Embryonic facial prominence (tissue), 1 donor: ENCODE measurements at regions not wholly inside any gene's neighbourhood (a gene's known extent, or its start where the extent isn't known, plus 50 kb on each side); places are given as distances from the start of the nearest gene placed in this dataset.
"Not testable (repeated sequence)": the region's sequence is repeated elsewhere in the genome, so short reads cannot be mapped to it uniquely, and the experiment has no call there.

Experiments used
- DNase-seq: peaks from one replicate; pipeline ENCODE4 v3.0.0-alpha.2; 2016; ENCODE audit errors: extremely low spot score

DNA sequence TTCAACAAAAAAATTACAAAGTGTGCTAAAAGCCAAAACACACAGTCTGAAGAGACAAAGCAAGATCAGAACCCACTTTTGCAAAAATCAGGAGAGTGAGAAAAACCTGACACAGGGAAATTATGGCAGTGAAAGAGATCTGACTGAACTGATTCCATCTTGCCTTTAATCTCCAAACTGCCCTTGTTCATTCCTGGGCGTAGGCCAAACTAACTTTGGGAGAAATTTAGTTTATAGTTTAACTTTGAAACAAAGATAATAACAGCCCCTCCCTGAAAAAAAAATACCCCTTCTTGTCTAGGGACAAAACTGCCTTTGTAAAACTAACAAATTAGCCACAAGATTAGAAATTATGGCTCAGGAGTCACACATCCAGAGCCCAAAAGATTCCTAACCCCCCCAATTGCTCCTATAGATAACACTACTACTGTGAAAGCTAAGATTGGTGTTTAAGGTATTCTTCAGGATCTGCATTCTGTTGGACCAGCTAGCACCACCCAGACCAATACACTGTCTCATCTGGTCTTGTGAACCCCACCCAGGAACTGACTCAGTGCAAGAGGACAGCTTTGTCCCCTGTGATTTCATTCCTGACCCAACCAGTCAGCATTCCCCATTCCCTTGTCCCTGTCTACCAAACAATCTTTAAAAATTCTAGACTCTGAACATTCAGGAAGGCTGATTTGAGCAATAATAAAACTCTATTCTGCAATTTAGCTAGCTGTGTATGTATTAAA lies 226.1 kb upstream of the SH3BP4 start:
- DNase-seq, result no peak

GRCh38 chr2:234724850-234725249 lies 227.0 kb upstream of the SH3BP4 start:
- DNase-seq, result no peak

DNA sequence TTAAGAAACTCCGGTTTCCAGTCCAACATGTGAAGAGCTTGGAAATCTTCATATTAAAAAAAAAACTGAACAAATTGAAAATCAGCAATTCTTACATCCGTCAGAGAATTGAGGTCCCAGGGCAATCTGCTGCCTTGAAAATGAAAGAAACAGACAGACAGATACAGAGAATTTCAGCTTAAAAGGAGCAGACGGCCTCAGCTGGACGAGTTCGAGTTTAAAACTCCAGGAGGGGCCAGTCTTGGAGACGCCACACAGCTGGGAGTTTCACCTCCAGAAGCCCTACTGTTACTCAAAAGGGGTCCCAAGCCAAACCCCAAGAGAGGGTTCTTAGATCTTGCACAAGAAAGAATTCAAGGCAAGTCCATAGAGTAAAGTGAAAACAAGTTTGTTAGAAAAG lies 226.5 kb upstream of the ARL4C start:
- no peak for DNase-seq

DNA sequence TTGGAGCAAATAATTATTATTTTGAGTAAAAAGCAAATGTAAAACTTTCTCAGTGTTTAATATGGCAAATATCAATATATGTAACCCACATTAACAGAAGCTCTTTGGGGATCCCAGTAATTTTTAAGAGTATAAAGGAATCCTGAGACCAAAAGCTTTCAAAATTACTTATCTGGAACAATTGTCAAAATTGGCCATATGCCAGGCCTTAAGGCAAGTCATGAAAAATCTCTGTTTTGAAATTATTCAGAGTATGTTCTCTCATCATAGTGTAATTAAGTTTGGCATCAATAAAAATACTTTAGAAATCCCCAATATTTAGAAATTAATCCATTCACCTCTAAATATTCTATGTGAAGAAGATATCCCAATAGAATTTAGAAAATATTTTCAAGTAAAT lies 225.3 kb upstream of the ARL4C start:
- DNase-seq, result no peak

DNA sequence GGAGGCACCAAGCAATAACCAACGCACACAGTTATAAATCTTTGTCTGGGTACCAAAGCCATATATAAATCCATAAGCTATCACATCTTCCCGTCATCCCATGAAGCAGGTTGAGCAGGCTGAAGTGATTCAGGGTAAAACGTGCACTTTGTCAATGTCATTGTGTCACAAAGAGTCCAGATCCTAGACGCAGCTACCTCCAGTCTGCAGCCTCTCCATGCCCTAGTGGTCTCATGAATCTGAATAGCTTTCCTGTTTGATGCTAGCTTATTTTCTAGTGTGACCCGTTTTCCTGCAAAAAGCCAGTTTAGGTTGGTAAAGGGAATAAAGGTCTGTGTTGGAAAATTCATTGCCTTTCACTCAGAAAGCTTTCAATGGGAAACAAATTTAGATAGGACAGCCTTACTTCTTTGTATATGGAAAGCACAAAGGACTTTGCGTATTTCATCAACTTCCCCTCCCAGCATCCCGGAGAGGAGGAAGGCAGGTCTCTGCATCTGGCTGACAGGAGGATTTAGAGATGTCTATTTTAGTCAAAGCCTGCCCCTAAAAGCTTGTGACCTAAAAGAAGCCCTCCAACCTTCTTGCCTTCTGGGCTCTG lies 222.3 kb upstream of the ARL4C start:
- DNase-seq, result no peak

DNA sequence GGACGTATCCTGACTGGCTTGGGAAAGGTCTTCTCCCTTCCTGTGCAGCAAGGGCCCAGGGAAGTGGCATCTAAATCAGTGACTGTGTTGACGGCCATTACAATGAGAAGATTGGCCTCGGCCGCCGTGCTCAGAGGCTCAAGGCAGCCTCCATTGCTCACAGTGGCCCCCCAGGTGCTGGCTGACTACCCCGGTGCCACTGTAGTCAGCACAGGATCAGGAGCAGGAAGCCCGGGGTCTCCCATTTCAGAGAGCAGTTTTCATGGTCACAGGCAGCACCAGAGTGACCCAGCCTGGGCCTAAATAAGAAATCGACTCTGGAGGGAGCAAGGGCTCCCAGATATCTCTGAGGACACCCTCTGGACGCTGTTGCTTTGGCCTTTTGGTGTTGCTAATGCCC lies 219.4 kb upstream of the ARL4C start:
- DNase-seq, result no peak

- no peak for DNase-seq
These were observed 218.9 kb upstream of the ARL4C start for GRCh38 chr2:234715671-234716250.

- no peak for DNase-seq
These were observed 217.8 kb upstream of the ARL4C start for GRCh38 chr2:234714711-234715110.

DNA sequence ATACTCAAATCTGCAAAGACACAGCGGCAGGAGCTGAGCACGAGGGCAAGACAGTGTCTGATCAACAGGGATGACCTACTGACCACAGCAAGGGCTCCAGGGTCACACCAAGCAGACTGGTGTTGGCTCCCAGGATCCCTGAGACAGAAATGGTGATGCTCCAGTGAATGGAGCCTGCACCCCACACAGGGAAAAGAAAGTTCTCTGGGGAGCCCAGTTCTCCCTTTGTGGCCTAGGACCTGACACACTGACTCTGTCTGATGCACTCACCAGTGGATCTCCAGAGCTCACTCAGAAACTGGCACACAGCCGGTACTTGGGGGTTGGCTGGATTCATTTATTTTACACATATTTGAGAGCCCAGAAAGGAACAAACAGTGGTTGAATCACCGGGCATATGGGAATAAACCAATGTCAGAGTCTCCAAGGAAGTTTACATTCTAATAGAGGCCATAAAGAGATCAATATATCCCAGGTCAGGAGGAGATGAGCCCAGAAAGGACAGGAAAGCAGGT lies 215.6 kb upstream of the ARL4C start:
- DNase-seq, result no peak

DNA sequence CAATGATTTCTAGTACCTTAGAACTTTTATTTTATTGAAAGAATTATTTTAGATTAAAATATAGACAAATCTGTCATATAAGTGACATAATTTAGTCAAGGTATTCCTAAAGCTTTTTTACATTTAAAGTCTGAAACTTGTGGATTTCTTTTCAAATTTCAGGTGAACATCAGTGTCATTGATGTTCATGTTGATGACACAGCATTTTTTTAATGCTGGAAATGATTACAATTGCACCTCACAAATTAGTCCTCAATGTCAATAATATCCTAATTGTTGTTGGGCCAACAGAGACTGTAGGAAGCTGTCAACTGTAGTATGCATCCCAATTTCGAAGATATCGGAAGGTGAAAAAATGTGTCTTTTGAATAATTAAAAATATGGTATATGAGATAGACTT lies 214.4 kb upstream of the ARL4C start:
- DNase-seq, result no peak

DNA sequence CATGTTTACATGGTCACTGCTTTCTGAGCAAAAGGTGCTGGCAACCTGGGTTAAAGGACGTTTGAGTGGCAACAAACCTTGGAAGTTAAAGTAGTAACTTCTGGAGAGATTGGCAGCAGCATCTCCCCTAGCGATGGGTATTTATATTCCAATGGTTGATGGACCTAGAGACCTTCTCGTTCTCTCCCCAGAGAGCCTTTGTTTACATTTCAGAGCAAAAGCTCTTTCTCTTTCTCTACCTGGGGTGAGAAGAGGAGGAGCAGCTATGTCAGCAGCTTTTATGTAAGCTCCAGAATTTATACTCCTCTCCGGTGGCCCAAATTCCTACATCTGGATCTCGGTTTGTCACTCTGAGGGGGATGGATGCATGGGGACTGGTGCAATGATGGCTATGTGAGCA lies 213.7 kb upstream of the ARL4C start:
- no peak for DNase-seq

GRCh38 chr2:234710066-234710465 lies 213.2 kb upstream of the ARL4C start:
- DNase-seq, result no peak

DNA sequence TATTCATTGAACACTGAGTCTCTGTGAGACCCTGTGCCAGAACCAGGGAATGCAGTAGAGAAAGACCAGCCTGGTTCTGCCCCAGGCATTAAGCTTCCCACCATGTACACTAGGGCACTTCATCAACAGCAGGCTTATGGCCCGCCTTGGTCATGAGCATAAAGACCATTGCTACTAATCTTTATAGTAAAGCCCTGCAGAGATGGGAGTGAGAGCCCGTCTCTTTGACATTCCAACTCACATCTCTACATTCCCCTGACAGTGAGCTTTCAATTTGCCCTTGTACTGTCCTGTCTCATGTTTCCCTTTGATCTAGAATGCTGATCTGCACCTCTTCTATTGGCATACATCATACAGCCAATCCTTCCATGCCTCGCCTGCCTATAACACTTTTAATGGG lies 211.8 kb upstream of the ARL4C start:
- DNase-seq, result no peak

DNA sequence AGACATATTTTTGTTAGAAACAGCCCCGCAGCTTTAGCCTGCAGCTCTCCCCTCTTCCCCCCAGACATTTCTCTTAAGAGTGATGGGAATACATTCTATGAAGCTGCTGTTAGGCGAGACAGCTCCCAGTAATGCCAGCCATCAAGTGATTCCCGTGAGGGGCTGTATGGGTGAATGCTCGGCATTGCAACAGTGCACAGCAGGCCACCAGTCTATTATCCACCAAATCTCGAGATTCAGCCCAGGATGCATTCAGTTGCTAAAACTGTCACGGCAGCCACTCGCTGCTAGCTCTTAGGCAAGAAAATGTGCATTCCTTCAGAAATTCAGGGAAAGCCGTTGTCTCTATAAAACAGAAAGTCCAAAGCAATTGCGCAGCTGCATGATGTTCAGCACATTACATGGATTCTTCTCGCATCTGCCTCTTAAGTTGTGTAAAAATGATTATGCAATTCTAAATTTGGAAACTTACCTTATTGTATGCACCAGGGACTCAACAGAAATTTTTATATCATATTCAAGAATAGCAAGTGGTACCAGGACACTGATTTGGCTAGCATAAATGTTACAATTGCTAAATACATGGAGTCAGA lies 211.3 kb upstream of the ARL4C start:
- no peak for DNase-seq

DNA sequence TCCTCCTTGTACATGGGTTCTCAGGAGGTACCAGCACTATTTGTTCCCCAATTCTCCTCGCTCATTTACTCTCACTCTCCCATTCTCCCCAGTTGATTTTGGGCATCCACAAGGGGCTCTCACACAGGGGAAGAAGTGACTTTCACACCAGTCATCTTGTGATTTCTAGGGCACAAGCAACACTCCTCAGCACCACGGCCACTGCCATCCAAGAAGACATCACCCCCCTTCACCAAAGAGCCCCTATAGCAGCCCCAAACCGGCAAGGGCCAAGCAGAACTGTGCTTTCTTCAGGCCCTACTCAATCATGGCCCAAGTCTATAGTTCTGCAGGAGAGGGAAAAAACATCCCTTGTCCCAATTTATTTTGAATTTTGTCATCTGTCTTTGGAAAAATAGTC lies 209.2 kb upstream of the ARL4C start:
- DNase-seq, result no peak

DNA sequence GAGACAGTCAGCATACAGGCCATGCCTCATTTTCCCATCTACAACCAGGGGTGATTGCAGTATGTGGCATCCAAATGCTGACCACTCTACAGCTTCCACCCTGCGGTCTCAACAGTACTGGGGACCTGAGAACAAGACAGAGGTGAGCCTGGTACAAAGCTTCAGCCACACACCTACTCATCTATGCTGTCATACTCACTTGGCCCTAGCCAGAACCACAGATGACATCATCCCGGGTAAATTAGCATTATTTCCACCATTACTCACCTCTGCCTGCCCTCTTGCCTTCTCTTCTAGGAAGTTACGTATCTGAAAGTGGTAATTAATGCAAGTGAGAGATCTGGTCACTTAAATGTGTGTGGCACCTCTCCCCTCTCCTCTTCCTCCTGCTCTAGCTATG lies 208.2 kb upstream of the ARL4C start:
- DNase-seq, result no peak

GRCh38 chr2:234703258-234703657 lies 206.4 kb upstream of the ARL4C start:
- no peak for DNase-seq

- DNase-seq, result no peak
These were observed 205.9 kb upstream of the ARL4C start for GRCh38 chr2:234702731-234703225.

DNA sequence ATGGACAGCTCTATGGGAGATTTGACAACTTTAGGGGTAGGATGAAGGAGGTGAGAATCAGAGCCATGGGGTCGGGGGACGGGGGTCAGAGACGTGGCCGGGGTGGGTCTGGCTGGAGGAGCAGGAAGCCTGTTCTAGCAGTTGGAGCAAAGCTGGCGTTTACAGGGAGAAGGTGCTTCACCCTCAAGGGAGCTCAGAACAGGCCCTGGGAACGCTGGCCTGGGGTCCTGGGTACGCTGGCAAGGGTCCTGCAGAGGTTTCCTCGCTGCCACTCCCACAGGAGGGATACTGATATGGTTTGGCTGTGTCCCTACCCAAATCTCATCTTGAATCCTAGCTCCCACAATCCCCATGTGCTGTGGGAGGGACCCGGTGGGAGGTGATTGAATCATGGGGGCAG lies 205.0 kb upstream of the ARL4C start:
- no peak for DNase-seq

DNA sequence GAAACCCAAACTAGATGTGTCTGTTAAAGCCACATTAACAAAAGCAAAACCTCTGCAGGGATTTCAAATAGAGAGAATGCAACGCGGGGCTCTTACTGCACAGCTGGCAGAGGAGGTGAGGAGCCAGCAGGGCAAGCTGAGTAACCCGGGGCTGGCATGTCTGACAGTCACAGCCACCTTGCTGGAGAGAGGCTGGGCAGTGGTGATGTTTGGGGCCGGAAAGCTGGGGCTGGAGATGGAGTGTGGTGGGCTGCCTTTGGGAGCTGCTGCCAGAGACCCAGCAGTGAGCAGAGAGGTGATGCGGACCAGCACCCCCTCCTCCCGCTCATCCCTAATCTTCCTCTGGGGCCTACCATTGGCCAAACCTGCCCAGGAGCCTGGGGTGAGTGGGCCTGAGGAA lies 204.5 kb upstream of the ARL4C start:
- DNase-seq, result no peak

GRCh38 chr2:234699456-234699855 lies 202.6 kb upstream of the ARL4C start:
- no peak for DNase-seq

DNA sequence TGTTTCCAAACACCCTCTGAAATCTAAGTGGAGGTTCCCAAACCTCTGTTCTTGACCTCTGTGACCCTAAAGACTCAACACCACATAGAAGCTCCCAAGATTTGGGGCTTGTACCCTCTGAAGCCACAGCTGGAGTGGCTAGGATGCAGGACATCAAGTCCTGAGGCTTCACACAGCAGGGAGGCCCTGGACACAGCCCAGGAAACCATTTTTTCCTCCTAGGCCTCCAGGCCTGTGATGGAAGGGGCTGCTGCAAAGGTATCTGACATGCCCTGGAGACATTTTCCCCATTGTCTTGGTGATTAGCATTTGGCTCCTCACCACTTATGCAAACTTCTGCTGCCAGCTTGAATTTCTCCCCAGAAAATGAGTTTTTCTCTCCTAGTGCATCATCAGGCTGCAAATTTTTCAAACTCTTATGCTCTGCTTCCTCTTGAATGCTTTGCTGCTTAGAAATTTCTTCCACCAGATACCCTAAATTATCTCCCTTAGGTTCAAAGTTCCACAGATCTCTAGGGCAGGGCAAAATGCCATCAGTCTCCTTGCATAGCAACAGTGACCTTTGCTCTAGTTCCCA lies 200.5 kb upstream of the ARL4C start:
- not testable (repeated sequence) for DNase-seq
